HuH-7 (cell line): ENCODE measurements at regions not wholly inside any gene's neighbourhood (a gene's known extent, or its start where the extent isn't known, plus 50 kb on each side); places are given as distances from the start of the nearest gene placed in this dataset.

ENCODE experiments used
- DNase-seq: peaks from one replicate; pipeline ENCODE4 v3.0.0; 2011; ENCODE audit warnings: low spot score

- DNase-seq, result no peak
These were observed 57.7 kb downstream of the LRRC30 start for GRCh38 chr18:7288544-7288943.

GRCh38 chr18:7290077-7290476 is 59.2 kb downstream of the LRRC30 start:
- no peak for DNase-seq

- DNase-seq, result no peak
These were observed 60.2 kb downstream of the LRRC30 start for GRCh38 chr18:7291046-7291445.

DNA sequence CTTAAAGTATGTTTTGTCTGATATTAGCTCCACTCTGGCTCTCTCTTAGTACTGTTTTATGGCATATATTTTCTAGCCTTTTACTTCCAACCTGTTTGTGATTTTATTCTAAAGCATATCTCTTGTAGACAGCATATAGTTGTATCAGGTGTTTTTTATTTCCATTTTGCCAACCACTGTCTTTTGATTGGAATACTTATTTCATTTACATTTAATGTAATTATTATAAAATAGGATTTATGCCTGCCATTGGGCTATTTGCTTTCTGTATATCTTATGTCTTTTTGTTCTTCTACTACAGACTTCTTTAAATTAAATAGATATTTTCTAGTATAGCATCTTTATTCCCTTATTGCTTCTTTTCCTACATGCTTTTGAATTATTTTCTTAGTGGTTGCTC is 67.3 kb downstream of the LRRC30 start:
- no peak for DNase-seq

DNA sequence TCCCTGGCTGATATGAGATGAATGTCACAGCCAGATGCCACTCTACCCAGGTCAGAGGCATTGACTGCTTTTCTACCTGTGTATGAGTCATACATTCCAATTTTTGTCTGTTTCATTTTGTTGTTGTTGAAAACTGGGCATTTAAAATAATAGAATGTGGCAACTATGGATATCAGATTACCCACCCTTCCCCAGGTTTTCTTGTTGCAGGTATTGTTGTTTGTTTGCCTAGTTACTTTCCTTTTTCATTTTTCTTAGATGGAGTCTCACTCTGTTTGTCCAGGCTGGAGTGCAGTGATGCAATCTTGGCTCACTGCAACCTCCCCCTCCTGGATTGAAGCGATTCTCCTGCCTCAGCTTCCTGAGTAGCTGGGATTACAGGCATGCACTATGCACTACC is 70.2 kb downstream of the LRRC30 start:
- no peak for DNase-seq

- no peak for DNase-seq
These were observed 72.6 kb downstream of the LRRC30 start for GRCh38 chr18:7303316-7304060.

DNA sequence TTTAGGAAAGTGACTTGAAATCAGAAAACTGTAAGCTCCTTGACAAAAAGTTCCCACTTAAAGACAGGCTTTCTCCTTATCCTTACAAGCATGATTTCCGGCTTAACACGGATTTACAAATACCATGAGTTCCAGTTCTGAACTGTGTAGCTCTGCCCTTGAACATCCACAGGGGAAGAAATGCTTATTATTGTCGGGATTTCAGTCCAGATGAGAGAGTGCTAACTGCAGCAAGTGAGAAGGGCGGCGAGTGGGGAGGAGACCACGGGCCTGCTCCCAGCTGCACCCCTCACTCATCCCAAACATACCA is 73.1 kb downstream of the LRRC30 start:
- no peak for DNase-seq

GRCh38 chr18:7305416-7305815 is 74.5 kb downstream of the LRRC30 start:
- DNase-seq, result no peak

- DNase-seq, result no peak
These were observed 76.1 kb downstream of the LRRC30 start for GRCh38 chr18:7307030-7307429.

DNA sequence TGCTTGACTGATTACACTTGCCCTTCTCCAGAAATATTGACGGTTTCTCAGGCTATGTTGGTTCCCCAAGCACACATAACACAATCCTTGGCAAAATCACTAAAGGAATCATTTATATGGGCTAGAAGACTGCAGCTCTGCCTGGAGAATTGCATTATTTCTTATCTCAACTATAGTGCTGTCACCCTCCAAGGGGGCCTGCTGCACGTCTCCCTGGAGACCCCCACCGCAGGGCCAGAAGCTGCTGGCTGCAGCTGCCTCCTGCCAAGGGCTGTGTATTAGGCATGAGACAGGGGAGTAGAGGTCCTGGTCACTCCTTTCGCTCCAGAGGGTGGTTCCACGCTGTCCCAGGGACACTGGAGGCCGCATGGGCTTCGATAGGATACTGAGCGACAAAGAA is 76.6 kb downstream of the LRRC30 start:
- no peak for DNase-seq

DNA sequence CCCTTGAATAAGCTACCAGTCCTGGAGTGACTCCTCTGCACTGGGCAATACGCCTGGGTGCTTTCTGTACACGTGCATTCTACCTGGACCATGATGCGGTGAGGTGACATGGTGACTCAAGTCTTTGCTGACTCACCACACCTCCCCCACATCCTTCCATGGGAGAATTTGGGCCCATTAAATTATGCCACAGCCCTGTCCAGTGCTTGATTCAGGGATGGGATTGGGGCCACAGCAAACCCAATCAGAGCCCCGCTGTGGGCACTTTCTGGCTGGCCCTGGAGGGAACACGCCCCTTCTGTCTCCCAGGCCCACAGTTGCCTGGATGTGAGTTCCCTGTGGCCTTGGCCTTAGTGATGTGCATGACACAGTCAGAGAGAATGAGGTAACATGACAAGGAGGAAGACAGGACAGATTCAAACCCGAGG is 86.9 kb downstream of the LRRC30 start:
- no peak for DNase-seq

GRCh38 chr18:7319161-7319560 is 88.3 kb downstream of the LRRC30 start:
- no peak for DNase-seq

GRCh38 chr18:7321831-7322230 is 90.9 kb downstream of the LRRC30 start:
- no peak for DNase-seq

DNA sequence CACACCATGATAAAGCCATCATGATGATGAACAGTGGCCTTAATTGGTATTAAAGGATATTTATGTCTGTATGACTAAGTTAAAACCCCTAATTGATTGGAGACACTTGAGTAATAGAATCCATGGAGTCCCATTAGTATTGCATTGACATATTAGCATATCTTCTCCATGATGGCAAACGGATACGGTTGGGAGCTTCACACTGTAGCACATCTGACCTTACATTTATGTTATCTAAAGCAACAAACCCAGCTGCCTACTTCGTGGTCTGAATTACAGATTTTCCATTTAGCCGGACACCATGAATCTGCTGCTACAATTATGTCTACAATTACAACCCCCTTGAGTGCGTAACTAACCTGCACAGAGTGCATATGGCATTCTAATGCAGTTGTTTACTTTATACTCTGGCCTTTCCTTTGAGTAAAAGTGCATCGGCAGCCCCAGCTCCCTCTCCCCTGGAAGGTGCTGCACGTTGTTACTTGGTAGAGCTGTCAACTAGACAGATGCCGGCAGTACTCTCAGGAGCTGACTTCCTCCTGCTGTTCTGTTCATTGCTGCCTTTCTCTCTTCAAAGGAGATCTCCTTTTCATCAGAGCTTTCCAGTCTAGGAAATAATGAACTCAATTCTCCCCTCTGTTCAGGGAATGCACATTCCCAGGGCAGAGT is 92.1 kb downstream of the LRRC30 start:
- no peak for DNase-seq

DNA sequence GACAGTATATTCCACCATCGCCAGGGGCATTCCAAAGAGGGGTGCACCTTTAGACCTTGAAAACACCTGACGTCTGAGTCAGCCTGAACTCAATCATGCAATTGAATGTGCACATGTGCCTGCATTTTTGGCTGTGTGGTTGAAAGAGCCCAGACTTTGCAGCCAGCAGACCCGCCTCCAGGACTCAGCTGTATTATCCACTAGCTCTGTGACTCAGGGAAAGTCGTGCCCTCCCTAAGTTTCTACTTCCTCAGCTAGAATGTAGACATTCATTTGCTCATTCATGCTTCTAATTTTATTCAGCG is 94.2 kb downstream of the LRRC30 start:
- DNase-seq, result no peak

DNA sequence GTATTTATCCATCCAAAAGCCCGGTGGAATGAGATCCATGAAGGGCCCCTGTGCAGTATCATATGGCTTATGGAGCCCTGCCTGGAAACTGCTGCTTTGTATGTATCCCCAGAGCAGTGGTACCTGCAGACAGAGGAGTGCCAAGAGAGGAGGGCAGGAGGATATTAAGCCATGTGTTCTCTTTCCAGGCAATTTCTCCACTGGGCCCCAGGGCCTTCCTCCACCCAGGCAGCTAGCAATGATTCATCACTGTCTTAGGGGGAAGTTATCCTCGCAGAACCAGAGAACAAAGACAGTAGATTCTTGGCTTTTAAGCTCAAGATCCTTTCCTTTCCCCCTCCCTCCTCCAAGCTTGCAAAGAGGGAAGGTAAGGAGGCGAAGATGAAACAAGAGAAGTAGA is 98.1 kb downstream of the LRRC30 start:
- DNase-seq, result no peak

DNA sequence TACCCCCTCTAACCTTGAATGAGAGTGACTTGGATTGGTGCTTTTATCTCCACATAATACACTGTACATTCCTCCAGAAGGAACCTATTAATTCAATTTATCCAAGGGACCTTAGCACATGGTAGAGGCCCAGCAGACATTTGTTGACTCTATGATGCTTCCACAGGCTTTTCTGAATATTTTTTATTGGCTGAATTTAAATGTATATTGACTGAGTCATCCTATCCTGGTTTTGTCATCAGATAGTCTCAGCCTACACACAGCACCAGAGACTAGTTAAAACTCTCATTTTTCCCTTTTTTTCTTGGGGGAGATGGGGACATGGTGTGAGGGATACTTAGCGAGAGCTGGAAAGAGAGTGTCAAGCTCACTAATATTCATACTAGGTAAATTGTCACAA is 101.6 kb downstream of the LRRC30 start:
- DNase-seq, result no peak

GRCh38 chr18:7333025-7333562 is 102.2 kb downstream of the LRRC30 start:
- no peak for DNase-seq

DNA sequence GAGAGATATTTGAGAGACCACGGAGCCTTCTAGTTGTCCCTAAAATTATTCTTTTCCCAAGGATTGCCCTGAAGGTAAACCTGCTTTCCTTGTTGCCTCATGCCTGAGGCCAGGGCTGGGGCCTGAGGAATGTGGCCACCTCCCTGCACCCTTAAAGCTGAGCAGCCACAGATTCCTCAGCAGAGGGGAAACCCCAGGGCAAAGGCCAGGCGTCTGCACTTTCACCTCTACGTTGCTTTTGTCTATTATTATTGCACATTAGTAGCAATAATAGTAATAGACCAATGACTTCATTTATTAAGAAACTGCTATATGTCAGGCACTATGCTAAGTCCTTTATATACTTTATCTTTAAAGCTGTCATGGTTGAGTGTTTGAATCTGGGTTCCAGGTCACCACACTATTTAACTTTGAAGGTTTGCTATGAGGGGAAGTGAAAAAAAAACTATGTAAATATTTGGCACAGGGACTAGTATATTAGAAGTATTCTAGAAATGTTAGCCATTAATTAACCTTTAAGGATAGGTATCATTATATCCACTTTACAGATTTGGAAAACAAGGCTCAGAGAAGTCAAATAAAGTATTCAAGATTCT is 104.2 kb downstream of the LRRC30 start:
- DNase-seq, result no peak

- DNase-seq, result no peak
These were observed 105.7 kb downstream of the LRRC30 start for GRCh38 chr18:7336623-7337022.

DNA sequence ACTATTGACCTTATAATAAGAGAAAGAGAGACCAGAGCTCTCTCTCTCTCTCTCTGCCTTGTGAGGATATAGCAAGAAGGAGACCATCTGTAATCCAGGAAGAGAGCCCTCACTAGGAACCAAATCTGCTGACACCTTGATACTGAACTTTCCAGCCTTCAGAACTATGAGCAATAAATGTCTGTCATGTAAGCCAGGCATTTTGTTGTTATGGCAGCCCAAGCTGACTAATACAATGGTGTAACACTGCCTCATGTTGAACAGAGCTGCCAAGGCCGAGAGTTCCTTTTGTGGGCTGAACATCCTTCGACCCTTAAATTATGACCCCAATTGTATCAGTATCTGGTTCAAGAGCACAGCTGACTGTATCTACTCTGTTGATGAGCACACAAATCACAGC is 108.0 kb downstream of the LRRC30 start:
- no peak for DNase-seq

- no peak for DNase-seq
These were observed 110.9 kb downstream of the LRRC30 start for GRCh38 chr18:7341581-7342337.
